CD4-positive, alpha-beta T cell treated with Interleukin-2 at 100 ng/mL for 4 hours (primary cell): ENCODE measurements at regions not wholly inside any gene's neighbourhood (a gene's known extent, or its start where the extent isn't known, plus 50 kb on each side); places are given as distances from the start of the nearest gene placed in this dataset.

ENCODE experiments used
- DNase-seq: peaks from one replicate; pipeline ENCODE4 v3.0.0-alpha.2; 2020; ENCODE audit warnings: low spot score

- no peak for DNase-seq
Observed at GRCh38 chr16:52874042-52874441, 178.7 kb downstream of the CHD9NB start.

- DNase-seq: no peak
Observed at GRCh38 chr16:52872731-52873130, 180.0 kb downstream of the CHD9NB start.

GRCh38 chr16:52871481-52871880, 181.2 kb downstream of the CHD9NB start:
- DNase-seq: no peak

GRCh38 chr16:52869243-52869642, 183.5 kb downstream of the CHD9NB start:
- no peak for DNase-seq

GRCh38 chr16:52863000-52863399, 189.7 kb downstream of the CHD9NB start:
- no peak for DNase-seq

GRCh38 chr16:52861614-52862022, 191.1 kb downstream of the CHD9NB start:
- DNase-seq: no peak

GRCh38 chr16:52855463-52855862, 197.2 kb downstream of the CHD9NB start:
- DNase-seq: no peak

GRCh38 chr16:52852978-52853377, 199.7 kb downstream of the CHD9NB start:
- DNase-seq: no peak

GRCh38 chr16:52851211-52851740, 201.4 kb downstream of the CHD9NB start:
- DNase-seq: no peak

GRCh38 chr16:52843381-52843780, 209.3 kb downstream of the CHD9NB start:
- DNase-seq: no peak

- DNase-seq: no peak
Observed at GRCh38 chr16:52837251-52837650, 215.4 kb downstream of the CHD9NB start.

GRCh38 chr16:52834736-52835465, 217.8 kb downstream of the CHD9NB start:
- no peak for DNase-seq

GRCh38 chr16:52832771-52833170, 219.9 kb downstream of the CHD9NB start:
- DNase-seq: no peak

- no peak for DNase-seq
Observed at GRCh38 chr16:52827456-52827855, 225.2 kb downstream of the CHD9NB start.

GRCh38 chr16:52825892-52826291, 226.8 kb downstream of the CHD9NB start:
- no peak for DNase-seq

- DNase-seq: no peak
Observed at GRCh38 chr16:52819808-52820207, 232.9 kb downstream of the CHD9NB start.

- DNase-seq: no peak
Observed at GRCh38 chr16:52819405-52819804, 233.3 kb downstream of the CHD9NB start.

GRCh38 chr16:52817696-52818095, 235.0 kb downstream of the CHD9NB start:
- no peak for DNase-seq

GRCh38 chr16:52816993-52817392, 235.7 kb downstream of the CHD9NB start:
- DNase-seq: no peak

GRCh38 chr16:52812678-52813556, 239.8 kb downstream of the CHD9NB start:
- no peak for DNase-seq

GRCh38 chr16:52805559-52806168, 247.0 kb downstream of the CHD9NB start:
- DNase-seq: no peak

GRCh38 chr16:52800432-52800831, 252.3 kb downstream of the CHD9NB start:
- no peak for DNase-seq

- DNase-seq: no peak
Observed at GRCh38 chr16:52799149-52799548, 252.2 kb upstream of the TOX3 start.
